Neural progenitor cell (in vitro differentiated cells): ENCODE measurements at regions not wholly inside any gene's neighbourhood (a gene's known extent, or its start where the extent isn't known, plus 50 kb on each side); places are given as distances from the start of the nearest gene placed in this dataset.

Experiments
- EZH2 ChIP-seq: fragments of 200-600 bp; sonication (generic); IDR thresholded peaks from 2 replicates; pipeline ENCODE4 v1.6.1; 2017; ENCODE audit warnings: antibody characterized with exemption, mild to moderate bottlenecking, moderate library complexity
- TF ChIP-seq, protein P1 (sequence below): fragments of 200-600 bp; sonication (generic); IDR thresholded peaks from 2 replicates; pipeline ENCODE4 v1.5.1; 2017; ENCODE audit warnings: antibody characterized with exemption, mild to moderate bottlenecking

DNA sequence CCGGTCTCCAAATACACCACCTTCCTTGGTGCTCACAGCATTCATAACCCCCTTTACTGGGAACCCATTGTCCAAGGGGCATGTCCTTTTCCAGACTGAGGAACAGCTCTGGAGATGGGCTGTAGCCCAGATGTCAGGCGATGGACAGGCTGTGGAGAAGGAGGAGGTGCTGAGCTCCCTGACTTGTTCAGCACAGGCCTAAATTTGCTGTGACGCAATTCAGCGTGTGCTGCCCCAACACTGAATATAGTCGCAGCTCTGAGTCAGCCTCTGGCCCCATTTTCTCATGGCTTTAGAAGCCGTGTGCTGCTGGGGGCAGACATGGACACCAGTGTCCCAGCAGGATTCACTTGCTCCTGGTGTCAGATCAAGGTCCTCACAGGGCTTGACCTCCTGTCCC lies 269.1 kb downstream of the EMP1 start:
- TF ChIP-seq, protein P1, sequence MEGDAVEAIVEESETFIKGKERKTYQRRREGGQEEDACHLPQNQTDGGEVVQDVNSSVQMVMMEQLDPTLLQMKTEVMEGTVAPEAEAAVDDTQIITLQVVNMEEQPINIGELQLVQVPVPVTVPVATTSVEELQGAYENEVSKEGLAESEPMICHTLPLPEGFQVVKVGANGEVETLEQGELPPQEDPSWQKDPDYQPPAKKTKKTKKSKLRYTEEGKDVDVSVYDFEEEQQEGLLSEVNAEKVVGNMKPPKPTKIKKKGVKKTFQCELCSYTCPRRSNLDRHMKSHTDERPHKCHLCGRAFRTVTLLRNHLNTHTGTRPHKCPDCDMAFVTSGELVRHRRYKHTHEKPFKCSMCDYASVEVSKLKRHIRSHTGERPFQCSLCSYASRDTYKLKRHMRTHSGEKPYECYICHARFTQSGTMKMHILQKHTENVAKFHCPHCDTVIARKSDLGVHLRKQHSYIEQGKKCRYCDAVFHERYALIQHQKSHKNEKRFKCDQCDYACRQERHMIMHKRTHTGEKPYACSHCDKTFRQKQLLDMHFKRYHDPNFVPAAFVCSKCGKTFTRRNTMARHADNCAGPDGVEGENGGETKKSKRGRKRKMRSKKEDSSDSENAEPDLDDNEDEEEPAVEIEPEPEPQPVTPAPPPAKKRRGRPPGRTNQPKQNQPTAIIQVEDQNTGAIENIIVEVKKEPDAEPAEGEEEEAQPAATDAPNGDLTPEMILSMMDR, result no peak
- no peak for TF ChIP-seq EZH2
